HG02678 (cell line): ENCODE measurements at regions not wholly inside any gene's neighbourhood (a gene's known extent, or its start where the extent isn't known, plus 50 kb on each side); places are given as distances from the start of the nearest gene placed in this dataset.

Experiments
- ATAC-seq: cut with Tn5 transposase; IDR thresholded peaks from one replicate; pipeline ENCODE4 v1.9.1; 2021; ENCODE audit warnings: mild to moderate bottlenecking, moderate library complexity; ENCODE audit not compliant: unreplicated experiment

DNA sequence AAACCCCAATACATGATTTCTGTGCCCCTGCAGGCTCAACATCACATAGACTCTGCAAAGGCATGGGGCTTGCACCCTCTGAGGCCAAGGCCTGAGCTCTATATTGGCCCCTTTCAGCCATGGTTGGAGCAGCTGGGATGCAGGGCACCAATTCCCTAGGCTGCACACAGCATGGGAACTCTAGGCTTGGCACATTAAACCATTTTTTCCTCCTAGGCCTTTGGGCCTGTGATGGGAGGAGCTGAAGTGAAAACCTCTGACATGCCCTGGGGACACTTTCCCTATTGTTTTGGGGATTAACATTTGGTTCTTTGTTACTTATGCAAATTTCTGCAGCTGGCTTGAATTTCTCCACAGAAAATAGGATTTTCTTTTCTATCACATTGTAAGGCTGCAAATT lies 1629.5 kb downstream of the OTOL1 start:
- ATAC-seq, result no peak
